Fibroblast of the aortic adventitia (primary cell): ENCODE measurements at regions not wholly inside any gene's neighbourhood (a gene's known extent, or its start where the extent isn't known, plus 50 kb on each side); places are given as distances from the start of the nearest gene placed in this dataset.

Source experiments
- DNase-seq: peaks from one replicate; pipeline ENCODE4 v3.0.0-alpha.2; 2010; ENCODE audit warnings: low read depth
- H3K4me3 ChIP-seq: 2 replicates; pipeline ENCODE4 v1.5.1; 2011; ENCODE audit warnings: low read depth, mild to moderate bottlenecking, control low read depth, low read length, moderate library complexity
- CTCF ChIP-seq: IDR thresholded peaks from 2 replicates; pipeline ENCODE4 v1.5.1; 2011; ENCODE audit warnings: mild to moderate bottlenecking, low read length, control low read depth, inconsistent platforms; ENCODE audit not compliant: insufficient read depth

- TF ChIP-seq CTCF, result no peak
- no peak overlapping the region for H3K4me3 ChIP-seq
- no peak for DNase-seq
Measured at GRCh38 chr3:139288266-139288821, 55.5 kb upstream of the MRPS22 start.

GRCh38 chr3:139289860-139290524, 53.8 kb upstream of the MRPS22 start:
- no peak for DNase-seq
- no peak for TF ChIP-seq CTCF
- H3K4me3 ChIP-seq, result no peak overlapping the region

DNA sequence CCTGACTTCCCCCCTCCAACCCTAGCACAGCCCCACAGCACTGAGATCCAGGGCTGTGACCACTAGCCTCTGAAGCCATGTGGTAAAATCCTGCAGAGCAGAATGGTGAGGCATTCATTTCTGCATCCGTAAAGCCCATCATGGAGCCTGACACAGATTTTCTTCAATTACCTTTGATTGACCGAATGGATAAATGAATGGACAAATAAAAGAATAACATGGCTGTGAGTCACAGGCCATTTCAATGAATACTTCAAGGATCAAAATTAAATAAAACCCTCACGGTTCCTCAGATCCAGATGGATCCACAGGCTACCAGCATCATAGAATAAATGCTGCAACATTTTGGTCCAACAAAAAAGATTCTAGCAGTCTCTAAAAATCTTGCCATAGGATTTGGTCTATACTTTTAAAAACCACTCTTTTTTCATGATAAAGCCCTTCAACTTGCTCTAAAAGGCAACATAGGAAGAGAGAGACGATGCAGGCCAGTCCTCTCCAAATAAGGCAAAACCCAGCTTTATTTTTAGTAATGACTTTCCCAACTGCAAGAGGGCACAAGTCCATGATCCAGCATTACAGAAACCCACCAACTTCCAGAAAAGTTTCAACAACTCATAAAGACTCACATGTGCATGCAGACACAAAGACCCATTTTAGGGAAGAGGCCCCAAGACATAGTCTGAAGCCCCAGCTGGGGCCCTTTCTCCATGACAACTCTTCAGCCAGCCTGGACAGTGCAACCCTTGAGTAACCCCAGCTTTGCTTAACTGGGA, 52.4 kb upstream of the MRPS22 start:
- no peak for DNase-seq
- TF ChIP-seq CTCF, result no peak
- no peak overlapping the region for H3K4me3 ChIP-seq

- no peak for DNase-seq
- no peak for TF ChIP-seq CTCF
- no peak overlapping the region for H3K4me3 ChIP-seq
Measured at GRCh38 chr3:139292192-139292591, 51.6 kb upstream of the MRPS22 start.

- H3K4me3 ChIP-seq, result no peak overlapping the region
- no peak for TF ChIP-seq CTCF
- DNase-seq, result no peak
Measured at GRCh38 chr3:139292711-139293664, 50.8 kb upstream of the MRPS22 start.

- no peak for TF ChIP-seq CTCF
- DNase-seq, result no peak
- H3K4me3 ChIP-seq, result no peak overlapping the region
Measured at GRCh38 chr3:139293665-139294023, 50.2 kb upstream of the MRPS22 start.
